ENCODE measurements at regions not wholly inside any gene's neighbourhood (a gene's known extent, or its start where the extent isn't known, plus 50 kb on each side); places are given as distances from the start of the nearest gene placed in this dataset.

GRCh38 chr11:96614101-96614500 is 224.3 kb downstream of the JRKL start:
- no peak for DNase-seq (ENCODE audit: low spot score)

GRCh38 chr11:96614846-96615245 is 225.0 kb downstream of the JRKL start:
- no peak for DNase-seq (ENCODE audit: low spot score)

DNA sequence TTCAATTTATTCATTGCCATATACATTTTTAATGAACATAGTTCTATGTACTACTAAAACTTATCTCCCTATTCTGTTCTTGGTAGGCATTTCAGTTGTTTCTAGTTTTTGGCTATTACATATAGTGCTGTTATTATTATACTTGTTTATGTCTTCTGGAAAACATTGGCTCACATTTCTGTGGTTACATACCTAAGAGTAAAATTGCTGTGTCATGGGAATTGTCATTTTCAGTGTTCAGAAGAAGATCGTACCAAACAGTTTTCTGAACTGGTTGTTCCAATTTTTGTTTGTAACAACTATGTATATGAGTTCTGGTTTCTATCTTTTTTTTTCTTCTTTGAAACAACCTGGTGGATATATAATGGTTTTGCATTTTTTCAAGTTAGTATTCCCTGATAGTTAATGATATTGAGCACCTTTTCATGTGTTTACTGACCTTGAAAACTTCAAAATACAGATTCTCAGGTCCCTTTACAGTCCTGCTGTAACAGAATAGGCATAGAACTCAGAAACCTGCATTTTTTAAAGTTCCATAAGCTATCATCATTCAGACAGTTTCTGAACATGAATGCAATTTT is 230.7 kb downstream of the JRKL start:
- DNase-seq (ENCODE audit: low spot score): no peak

DNA sequence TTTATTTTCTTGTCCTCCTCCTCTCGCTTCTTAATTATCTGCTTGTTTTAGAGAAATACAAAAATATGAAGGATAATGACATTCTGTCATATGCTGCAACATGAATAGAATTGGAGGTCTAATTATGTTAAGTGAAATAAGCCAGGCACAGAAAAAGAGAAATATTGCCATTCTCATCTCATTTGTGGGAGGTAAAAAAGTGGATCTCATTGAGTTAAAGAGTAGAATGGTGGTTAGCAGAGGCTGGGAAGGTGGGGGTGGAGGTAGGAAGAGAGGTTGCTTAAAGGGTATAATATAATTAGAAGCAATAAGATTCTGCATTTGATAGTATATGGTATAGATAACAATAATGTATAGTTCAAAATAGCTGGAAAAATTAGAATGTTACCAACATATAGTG is 231.3 kb downstream of the JRKL start:
- DNase-seq (ENCODE audit: low spot score): no peak

GRCh38 chr11:96622026-96622634 is 232.3 kb downstream of the JRKL start:
- DNase-seq (ENCODE audit: low spot score): no peak

DNA sequence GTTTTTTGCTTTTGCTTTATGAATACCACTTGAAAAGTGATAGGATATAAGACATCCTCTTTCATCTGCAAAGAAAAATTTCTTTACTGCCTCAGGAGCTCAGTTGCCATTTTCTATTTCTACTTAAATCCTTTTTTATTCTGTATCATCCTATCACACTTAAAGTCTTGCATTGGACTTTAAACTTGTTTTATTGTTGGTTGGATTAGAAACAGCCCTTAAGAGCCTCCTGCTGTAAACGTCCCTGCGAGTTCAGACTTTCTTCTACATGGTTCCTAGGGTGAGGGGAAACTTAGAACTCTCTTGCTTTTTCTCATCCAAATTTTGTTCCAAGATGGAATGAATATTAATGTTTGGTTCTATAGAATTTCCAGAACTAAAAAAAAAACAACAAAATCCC is 234.3 kb downstream of the JRKL start:
- DNase-seq (ENCODE audit: low spot score): no peak

GRCh38 chr11:96627376-96627775 is 237.6 kb downstream of the JRKL start:
- no peak for DNase-seq (ENCODE audit: low spot score)

DNA sequence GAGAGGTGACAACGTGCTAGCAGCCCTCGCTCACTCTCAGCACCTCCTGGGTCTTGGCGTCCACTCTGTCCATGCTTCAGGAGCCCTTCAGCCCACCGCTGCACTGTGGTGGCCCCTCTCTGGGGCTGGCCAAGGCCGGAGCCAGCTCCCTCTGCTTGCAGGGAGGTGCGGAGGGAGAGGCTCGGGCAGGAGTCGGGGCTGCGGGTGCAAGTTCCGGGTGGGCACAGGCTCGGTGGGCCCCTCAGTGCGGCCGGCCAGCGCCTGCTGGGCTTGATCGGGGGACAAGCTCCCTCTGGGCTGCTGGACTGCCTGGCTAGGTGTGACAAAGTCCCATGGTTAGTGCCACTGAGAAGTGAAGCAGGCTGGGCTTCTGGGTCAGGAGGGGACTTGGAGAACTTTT is 245.8 kb downstream of the JRKL start:
- no peak for DNase-seq (ENCODE audit: low spot score)

DNA sequence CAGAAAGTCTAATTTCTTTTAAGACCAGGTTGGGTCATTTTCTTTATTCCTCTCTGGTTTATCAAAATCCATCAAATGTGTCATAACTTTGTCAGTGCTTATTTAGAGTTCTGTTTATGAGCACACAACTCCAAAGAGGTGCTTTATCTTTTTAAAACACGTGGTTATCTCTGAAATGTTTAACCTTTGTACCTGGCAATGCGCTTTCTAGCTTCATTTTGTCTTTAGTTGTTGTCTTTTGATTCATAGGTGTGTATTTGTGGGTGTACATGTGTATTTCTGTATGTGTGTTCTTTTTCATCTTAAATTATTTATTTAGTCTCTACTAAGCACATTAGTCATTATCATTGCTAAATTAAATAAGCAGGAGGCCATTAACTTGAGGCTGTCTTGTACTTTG is 251.4 kb downstream of the JRKL start:
- DNase-seq (ENCODE audit: low spot score): no peak

DNA sequence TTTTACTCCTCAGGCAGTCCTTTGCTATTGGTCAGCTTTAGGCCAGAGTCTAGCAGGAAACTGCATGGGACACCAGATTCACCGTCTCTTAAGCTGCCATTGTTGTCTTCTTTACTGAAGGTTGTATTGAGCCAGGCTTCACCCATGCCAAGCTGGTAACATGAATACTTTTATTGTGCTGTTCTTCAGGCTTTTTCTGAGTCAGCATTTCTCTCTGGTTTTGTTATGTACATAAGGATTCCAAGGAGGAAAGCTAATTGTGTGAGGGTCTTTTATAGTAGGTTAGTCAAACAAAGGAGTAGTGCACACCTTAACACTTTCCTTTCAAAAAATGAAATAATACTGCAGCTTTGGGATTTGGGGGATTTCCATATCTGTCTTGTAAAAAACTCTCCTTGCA is 252.8 kb downstream of the JRKL start:
- DNase-seq (ENCODE audit: low spot score): no peak

GRCh38 chr11:96643173-96643572 is 253.4 kb downstream of the JRKL start:
- no peak for DNase-seq (ENCODE audit: low spot score)

GRCh38 chr11:96647621-96648020 is 257.8 kb downstream of the JRKL start:
- no peak for DNase-seq (ENCODE audit: low spot score)

GRCh38 chr11:96648991-96649390 is 259.2 kb downstream of the JRKL start:
- DNase-seq (ENCODE audit: low spot score): no peak

GRCh38 chr11:96652516-96652915 is 262.7 kb downstream of the JRKL start:
- no peak for DNase-seq (ENCODE audit: low spot score)

- DNase-seq (ENCODE audit: low spot score): no peak
Observed at GRCh38 chr11:96655474-96655873, 265.7 kb downstream of the JRKL start.

GRCh38 chr11:96658436-96658835 is 268.6 kb downstream of the JRKL start:
- DNase-seq (ENCODE audit: low spot score): no peak

DNA sequence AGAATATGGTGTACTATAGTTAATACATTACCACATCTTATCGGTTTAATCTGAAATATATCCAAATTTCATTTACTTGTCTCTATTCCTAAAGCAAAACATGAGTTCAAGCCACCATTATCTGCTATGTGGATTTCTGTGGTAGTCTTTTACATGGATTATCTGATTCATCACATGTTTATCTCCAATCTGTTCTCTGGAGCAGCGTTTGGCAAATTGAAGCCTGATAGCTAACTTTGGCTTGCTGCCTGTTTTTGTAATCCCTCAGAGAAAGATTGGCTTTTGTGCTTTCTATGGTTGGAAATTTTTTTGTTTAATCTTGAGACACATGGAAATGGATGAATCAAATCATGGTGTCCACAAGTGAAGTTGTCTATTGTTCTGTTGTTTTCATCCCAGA is 274.3 kb downstream of the JRKL start:
- DNase-seq (ENCODE audit: low spot score): no peak

DNA sequence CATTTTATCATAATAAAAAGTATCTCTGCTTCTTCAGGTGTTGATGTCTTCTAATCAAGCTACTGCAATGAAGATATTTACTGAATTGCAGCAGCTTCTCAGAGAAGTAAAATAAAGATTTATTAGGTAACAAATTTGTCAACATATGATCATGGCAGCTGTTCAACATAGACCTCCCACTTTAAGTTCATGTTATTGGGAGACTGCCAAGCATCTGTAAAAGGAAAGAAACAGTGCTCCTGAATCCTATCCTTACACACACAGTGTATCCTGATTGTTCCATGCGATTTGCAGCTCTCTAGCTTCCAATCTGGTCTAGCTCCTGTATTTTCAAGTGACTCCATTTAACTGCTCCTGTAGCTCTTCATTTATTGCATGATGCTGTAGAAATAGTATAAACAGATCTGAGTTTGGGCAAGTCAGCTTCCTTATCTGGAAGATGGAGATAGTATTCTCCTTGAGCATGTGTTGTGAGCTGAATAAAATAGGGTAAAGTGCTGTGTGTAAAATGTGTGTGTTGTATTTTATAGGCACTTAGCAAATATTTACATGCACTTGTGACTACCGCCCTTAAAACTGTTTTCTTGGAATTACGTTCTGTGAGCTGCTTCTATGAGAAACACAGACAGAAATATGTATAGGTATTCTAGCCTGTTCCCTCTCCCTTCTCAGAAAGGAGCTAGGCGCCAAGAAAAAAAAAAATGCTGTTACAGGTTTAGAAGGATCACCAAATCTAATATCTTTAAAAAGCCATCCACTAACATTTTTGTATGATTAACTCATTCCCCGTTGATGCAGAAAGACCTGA is 290.6 kb downstream of the JRKL start:
- no peak for DNase-seq (ENCODE audit: low spot score)

GRCh38 chr11:96681019-96681716 is 291.4 kb downstream of the JRKL start:
- no peak for DNase-seq (ENCODE audit: low spot score)

DNA sequence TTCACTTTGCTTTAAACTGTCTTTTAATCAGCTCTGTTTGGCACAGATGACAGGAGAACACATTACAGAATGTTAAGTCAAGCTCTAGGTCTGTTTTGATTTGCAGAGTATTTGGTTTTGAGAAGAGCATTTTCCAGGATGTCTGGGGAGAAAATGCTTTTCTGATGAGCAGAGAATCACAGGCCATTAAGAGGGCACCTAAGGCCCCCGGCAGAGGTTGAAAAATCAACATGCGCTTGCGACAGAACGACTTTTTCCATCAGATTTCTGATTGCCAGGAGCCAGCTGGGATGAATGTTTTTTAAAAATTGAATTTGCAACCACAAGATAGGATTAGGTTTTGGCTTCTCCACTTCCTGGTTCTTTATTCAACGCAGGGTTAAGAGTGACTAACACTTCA is 304.5 kb downstream of the JRKL start:
- DNase-seq (ENCODE audit: low spot score): no peak

- no peak for DNase-seq (ENCODE audit: low spot score)
Observed at GRCh38 chr11:96696731-96697130, 306.9 kb downstream of the JRKL start.

- no peak for DNase-seq (ENCODE audit: low spot score)
Observed at GRCh38 chr11:96697466-96697865, 307.7 kb downstream of the JRKL start.

GRCh38 chr11:96704847-96705246 is 315.0 kb downstream of the JRKL start:
- DNase-seq (ENCODE audit: low spot score): no peak

Data from HuH-7.5 (cell line).